Activated T-helper 1 cell treated with anti-CD3 and anti-CD28 coated beads, Interleukin-12 subunit alpha, Interleukin-12 subunit beta, Interleukin-2, Interleukin-4 antibody, amounts not matched to agents 30 ng/mL and 10 ng/mL and 1 ng/mL, durations not matched to agents 14 hours and 24 hours and 36 hours (primary cell): ENCODE measurements at regions not wholly inside any gene's neighbourhood (a gene's known extent, or its start where the extent isn't known, plus 50 kb on each side); places are given as distances from the start of the nearest gene placed in this dataset.

Experiments used
- DNase-seq: peaks from one replicate; pipeline ENCODE4 v3.0.0; 2021; ENCODE audit warnings: low spot score
- H3K27ac Mint-ChIP-seq: one replicate; pipeline ENCODE4 v1.8.0; 2021; ENCODE audit warnings: mild to moderate bottlenecking, mixed read lengths
- H3K27me3 Mint-ChIP-seq: one replicate; pipeline ENCODE4 v1.8.0; 2022; ENCODE audit warnings: mild to moderate bottlenecking, moderate library complexity, mixed read lengths; ENCODE audit not compliant: insufficient read depth
- H3K36me3 Mint-ChIP-seq: one replicate; pipeline ENCODE4 v1.8.0; 2021; ENCODE audit warnings: low read depth, mixed read lengths
- H3K4me1 Mint-ChIP-seq: one replicate; pipeline ENCODE4 v1.8.0; 2021; ENCODE audit warnings: low read depth, mixed read lengths
- H3K4me3 Mint-ChIP-seq: one replicate; pipeline ENCODE4 v1.8.0; 2021; ENCODE audit warnings: mild to moderate bottlenecking, moderate library complexity, mixed read lengths
- H3K9me3 Mint-ChIP-seq: one replicate; pipeline ENCODE4 v1.8.0; 2021; ENCODE audit warnings: mixed read lengths
- intact Hi-C: fragments of 100-400 bp; cut with micrococcal nuclease; formaldehyde crosslinking; loops from one replicate; pipeline ENCODE4 v1.15.1; 2024

- H3K27ac Mint-ChIP-seq = no peak overlapping the region
- H3K9me3 Mint-ChIP-seq = no peaks in the 10 kb centered on the region
- H3K27me3 Mint-ChIP-seq = peaks cover 3% of the 10 kb centered on the region
- no peaks in the 10 kb centered on the region for H3K36me3 Mint-ChIP-seq
- H3K4me3 Mint-ChIP-seq = no peak overlapping the region
- intact Hi-C loops = no loop called here
- H3K4me1 Mint-ChIP-seq = no peaks in the 10 kb centered on the region
- no peak for DNase-seq
Observed at GRCh38 chr2:59875836-59876235, 677.6 kb downstream of the BCL11A start.

GRCh38 chr2:59874971-59875755 is 678.3 kb downstream of the BCL11A start:
- no peak overlapping the region for H3K4me3 Mint-ChIP-seq
- no peaks in the 10 kb centered on the region for H3K9me3 Mint-ChIP-seq
- no peaks in the 10 kb centered on the region for H3K4me1 Mint-ChIP-seq
- no peaks in the 10 kb centered on the region for H3K36me3 Mint-ChIP-seq
- H3K27me3 Mint-ChIP-seq = peaks cover 3% of the 10 kb centered on the region
- no peak overlapping the region for H3K27ac Mint-ChIP-seq
- DNase-seq = no peak
- intact Hi-C loops = no loop called here

- H3K4me3 Mint-ChIP-seq = no peak overlapping the region
- no peaks in the 10 kb centered on the region for H3K4me1 Mint-ChIP-seq
- H3K27ac Mint-ChIP-seq = no peak overlapping the region
- H3K9me3 Mint-ChIP-seq = no peaks in the 10 kb centered on the region
- no peak for DNase-seq
- intact Hi-C loops = no loop called here
- peaks cover 3% of the 10 kb centered on the region for H3K27me3 Mint-ChIP-seq
- no peaks in the 10 kb centered on the region for H3K36me3 Mint-ChIP-seq
Observed at GRCh38 chr2:59874361-59874760, 679.1 kb downstream of the BCL11A start.

- Mint-ChIP-seq H3K27ac (no peak overlapping the region), H3K27me3 (no peaks in the 10 kb centered on the region), H3K9me3 (no peaks in the 10 kb centered on the region), H3K36me3 (no peaks in the 10 kb centered on the region), H3K4me1 (no peaks in the 10 kb centered on the region), H3K4me3 (no peak overlapping the region)
- intact Hi-C loops = no loop called here
- DNase-seq = no peak
Observed at GRCh38 chr2:59871830-59872229, 681.6 kb downstream of the BCL11A start.

GRCh38 chr2:59868981-59869380 is 684.5 kb downstream of the BCL11A start:
- H3K4me1 Mint-ChIP-seq = no peaks in the 10 kb centered on the region

GRCh38 chr2:59866436-59866835 is 687.0 kb downstream of the BCL11A start:
- no peak overlapping the region for H3K27ac Mint-ChIP-seq

More at GRCh38 chr2:59868981-59869380, 684.5 kb downstream of the BCL11A start:
- H3K36me3 Mint-ChIP-seq = no peaks in the 10 kb centered on the region
- no peak for DNase-seq
- peaks cover 2% of the 10 kb centered on the region for H3K27me3 Mint-ChIP-seq
- intact Hi-C loops = no loop called here
- H3K4me3 Mint-ChIP-seq = no peak overlapping the region
- H3K27ac Mint-ChIP-seq = no peak overlapping the region
- H3K9me3 Mint-ChIP-seq = no peaks in the 10 kb centered on the region

GRCh38 chr2:59858540-59858939 is 694.9 kb downstream of the BCL11A start:
- intact Hi-C loops = no loop called here
- H3K27ac Mint-ChIP-seq = no peak overlapping the region

More at GRCh38 chr2:59866436-59866835, 687.0 kb downstream of the BCL11A start:
- Mint-ChIP-seq H3K4me3 (no peak overlapping the region), H3K27me3 (peaks cover 2% of the 10 kb centered on the region), H3K36me3 (no peaks in the 10 kb centered on the region), H3K4me1 (no peaks in the 10 kb centered on the region), H3K9me3 (peaks cover 9% of the 10 kb centered on the region)
- intact Hi-C loops = no loop called here
- no peak for DNase-seq

GRCh38 chr2:59857109-59857508 is 696.3 kb downstream of the BCL11A start:
- intact Hi-C loops = no loop called here
- no peaks in the 10 kb centered on the region for H3K4me1 Mint-ChIP-seq
- DNase-seq = no peak
- no peak overlapping the region for H3K27ac Mint-ChIP-seq
- no peak overlapping the region for H3K4me3 Mint-ChIP-seq
- H3K27me3 Mint-ChIP-seq = no peaks in the 10 kb centered on the region
- peaks cover 10% of the 10 kb centered on the region for H3K9me3 Mint-ChIP-seq
- no peaks in the 10 kb centered on the region for H3K36me3 Mint-ChIP-seq

More at GRCh38 chr2:59858540-59858939, 694.9 kb downstream of the BCL11A start:
- Mint-ChIP-seq H3K4me1 (no peaks in the 10 kb centered on the region), H3K36me3 (no peaks in the 10 kb centered on the region), H3K27me3 (no peaks in the 10 kb centered on the region), H3K9me3 (peaks cover 16% of the 10 kb centered on the region), H3K4me3 (no peak overlapping the region)
- no peak for DNase-seq

GRCh38 chr2:59856391-59856790 is 697.1 kb downstream of the BCL11A start:
- Mint-ChIP-seq H3K27me3 (no peaks in the 10 kb centered on the region), H3K36me3 (no peaks in the 10 kb centered on the region), H3K4me3 (no peak overlapping the region), H3K27ac (no peak overlapping the region), H3K9me3 (peaks cover 8% of the 10 kb centered on the region), H3K4me1 (no peaks in the 10 kb centered on the region)
- DNase-seq = no peak
- intact Hi-C loops = no loop called here

GRCh38 chr2:59853032-59853431 is 700.4 kb downstream of the BCL11A start:
- no peaks in the 10 kb centered on the region for H3K27me3 Mint-ChIP-seq
- no peak overlapping the region for H3K4me3 Mint-ChIP-seq
- intact Hi-C loops = no loop called here
- no peak for DNase-seq
- H3K9me3 Mint-ChIP-seq = no peaks in the 10 kb centered on the region
- H3K27ac Mint-ChIP-seq = no peak overlapping the region
- H3K4me1 Mint-ChIP-seq = no peaks in the 10 kb centered on the region
- H3K36me3 Mint-ChIP-seq = no peaks in the 10 kb centered on the region

GRCh38 chr2:59851836-59852475 is 701.5 kb downstream of the BCL11A start:
- DNase-seq = no peak
- H3K9me3 Mint-ChIP-seq = no peaks in the 10 kb centered on the region
- no peak overlapping the region for H3K4me3 Mint-ChIP-seq
- H3K4me1 Mint-ChIP-seq = no peaks in the 10 kb centered on the region
- no peak overlapping the region for H3K27ac Mint-ChIP-seq
- no peaks in the 10 kb centered on the region for H3K27me3 Mint-ChIP-seq
- no peaks in the 10 kb centered on the region for H3K36me3 Mint-ChIP-seq
- intact Hi-C loops = no loop called here

- Mint-ChIP-seq H3K27ac (no peak overlapping the region), H3K4me3 (no peak overlapping the region), H3K27me3 (no peaks in the 10 kb centered on the region), H3K9me3 (no peaks in the 10 kb centered on the region), H3K4me1 (no peaks in the 10 kb centered on the region), H3K36me3 (no peaks in the 10 kb centered on the region)
- intact Hi-C loops = no loop called here
- no peak for DNase-seq
Observed at GRCh38 chr2:59850554-59850953, 702.9 kb downstream of the BCL11A start.

- Mint-ChIP-seq H3K27me3 (peaks cover 1% of the 10 kb centered on the region), H3K4me1 (no peaks in the 10 kb centered on the region), H3K9me3 (peaks cover 3% of the 10 kb centered on the region), H3K4me3 (no peak overlapping the region), H3K27ac (no peak overlapping the region), H3K36me3 (no peaks in the 10 kb centered on the region)
- no peak for DNase-seq
- intact Hi-C loops = no loop called here
Observed at GRCh38 chr2:59833941-59834340, 719.5 kb downstream of the BCL11A start.
